Endothelial cell (in vitro differentiated cells): ENCODE measurements at regions not wholly inside any gene's neighbourhood (a gene's known extent, or its start where the extent isn't known, plus 50 kb on each side); places are given as distances from the start of the nearest gene placed in this dataset.

Experiments used
- DNase-seq: peaks from one replicate; pipeline ENCODE4 v3.0.0; 2021; ENCODE audit warnings: low spot score
- H3K27ac Mint-ChIP-seq: one replicate; pipeline ENCODE4 v1.8.0; 2021; ENCODE audit warnings: mixed read lengths, inconsistent platforms; ENCODE audit not compliant: unreplicated experiment
- H3K27me3 Mint-ChIP-seq: one replicate; pipeline ENCODE4 v1.8.0; 2021; ENCODE audit warnings: mild to moderate bottlenecking, moderate library complexity, mixed read lengths, inconsistent platforms; ENCODE audit not compliant: unreplicated experiment
- H3K36me3 Mint-ChIP-seq: one replicate; pipeline ENCODE4 v1.8.0; 2021; ENCODE audit warnings: mild to moderate bottlenecking, low read depth, mixed read lengths, inconsistent platforms; ENCODE audit not compliant: unreplicated experiment
- H3K4me1 Mint-ChIP-seq: one replicate; pipeline ENCODE4 v1.8.0; 2021; ENCODE audit warnings: mild to moderate bottlenecking, mixed read lengths, inconsistent platforms; ENCODE audit not compliant: unreplicated experiment
- H3K4me3 Mint-ChIP-seq: one replicate; pipeline ENCODE4 v1.8.0; 2021; ENCODE audit warnings: mild to moderate bottlenecking, mixed read lengths, inconsistent platforms; ENCODE audit not compliant: unreplicated experiment
- H3K9me3 Mint-ChIP-seq: one replicate; pipeline ENCODE4 v1.8.0; 2021; ENCODE audit warnings: mixed read lengths, inconsistent platforms; ENCODE audit not compliant: unreplicated experiment
- TF ChIP-seq, protein P1 (sequence below): fragments of 200-600 bp; sonication (generic); IDR thresholded peaks from one replicate; pipeline ENCODE4 v1.5.0; 2021; ENCODE audit warnings: antibody characterized with exemption; ENCODE audit not compliant: unreplicated experiment

DNA sequence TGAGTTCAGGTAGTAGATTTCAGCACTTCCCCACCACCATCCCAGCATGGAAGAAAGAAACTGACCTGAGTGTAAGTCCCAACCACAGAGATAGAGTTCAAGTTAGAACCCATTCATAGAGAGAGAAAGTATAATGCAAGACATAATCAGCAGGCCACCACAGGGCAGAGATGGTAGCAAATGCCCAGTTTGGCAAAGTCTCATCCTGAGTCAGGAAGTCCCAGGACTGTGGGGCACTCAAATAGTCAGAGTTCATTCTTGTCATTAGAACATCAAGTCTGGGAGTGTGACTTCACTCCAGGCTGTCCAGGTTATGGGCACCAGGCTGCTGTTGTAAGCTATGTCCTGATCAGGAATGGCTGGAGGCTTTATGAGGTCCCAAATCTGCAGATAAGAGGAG, 72.0 kb upstream of the USP47 start:
- no peak for DNase-seq
- H3K27ac Mint-ChIP-seq = no peak overlapping the region
- no peaks in the 10 kb centered on the region for H3K4me1 Mint-ChIP-seq
- no peaks in the 10 kb centered on the region for H3K27me3 Mint-ChIP-seq
- no peak overlapping the region for H3K4me3 Mint-ChIP-seq
- H3K9me3 Mint-ChIP-seq = no peaks in the 10 kb centered on the region
- TF ChIP-seq, protein P1, sequence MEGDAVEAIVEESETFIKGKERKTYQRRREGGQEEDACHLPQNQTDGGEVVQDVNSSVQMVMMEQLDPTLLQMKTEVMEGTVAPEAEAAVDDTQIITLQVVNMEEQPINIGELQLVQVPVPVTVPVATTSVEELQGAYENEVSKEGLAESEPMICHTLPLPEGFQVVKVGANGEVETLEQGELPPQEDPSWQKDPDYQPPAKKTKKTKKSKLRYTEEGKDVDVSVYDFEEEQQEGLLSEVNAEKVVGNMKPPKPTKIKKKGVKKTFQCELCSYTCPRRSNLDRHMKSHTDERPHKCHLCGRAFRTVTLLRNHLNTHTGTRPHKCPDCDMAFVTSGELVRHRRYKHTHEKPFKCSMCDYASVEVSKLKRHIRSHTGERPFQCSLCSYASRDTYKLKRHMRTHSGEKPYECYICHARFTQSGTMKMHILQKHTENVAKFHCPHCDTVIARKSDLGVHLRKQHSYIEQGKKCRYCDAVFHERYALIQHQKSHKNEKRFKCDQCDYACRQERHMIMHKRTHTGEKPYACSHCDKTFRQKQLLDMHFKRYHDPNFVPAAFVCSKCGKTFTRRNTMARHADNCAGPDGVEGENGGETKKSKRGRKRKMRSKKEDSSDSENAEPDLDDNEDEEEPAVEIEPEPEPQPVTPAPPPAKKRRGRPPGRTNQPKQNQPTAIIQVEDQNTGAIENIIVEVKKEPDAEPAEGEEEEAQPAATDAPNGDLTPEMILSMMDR = no peak
- H3K36me3 Mint-ChIP-seq = no peaks in the 10 kb centered on the region

DNA sequence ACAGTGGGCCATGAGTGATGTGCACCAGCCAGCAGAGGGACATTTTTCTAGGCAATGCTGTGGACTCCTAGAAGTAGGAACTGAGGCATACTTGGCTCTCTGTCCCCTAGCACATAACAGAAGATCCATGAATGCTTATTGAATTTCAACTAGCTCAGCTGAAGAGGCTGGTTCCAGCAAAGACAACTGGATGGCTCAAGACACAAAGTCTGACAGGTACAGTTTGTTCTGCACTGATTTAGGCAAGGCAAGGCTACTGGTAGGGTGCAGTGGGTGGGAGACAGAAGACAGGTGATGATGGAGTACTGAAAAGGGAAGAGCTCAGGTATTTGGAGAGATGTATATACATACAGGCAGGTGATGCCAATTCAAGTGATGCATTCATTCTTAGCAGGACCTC, 72.4 kb upstream of the USP47 start:
- no peaks in the 10 kb centered on the region for H3K36me3 Mint-ChIP-seq
- no peak overlapping the region for H3K4me3 Mint-ChIP-seq
- TF ChIP-seq, protein P1 = no peak
- DNase-seq = no peak
- no peaks in the 10 kb centered on the region for H3K9me3 Mint-ChIP-seq
- H3K27me3 Mint-ChIP-seq = no peaks in the 10 kb centered on the region
- H3K4me1 Mint-ChIP-seq = no peaks in the 10 kb centered on the region
- no peak overlapping the region for H3K27ac Mint-ChIP-seq

DNA sequence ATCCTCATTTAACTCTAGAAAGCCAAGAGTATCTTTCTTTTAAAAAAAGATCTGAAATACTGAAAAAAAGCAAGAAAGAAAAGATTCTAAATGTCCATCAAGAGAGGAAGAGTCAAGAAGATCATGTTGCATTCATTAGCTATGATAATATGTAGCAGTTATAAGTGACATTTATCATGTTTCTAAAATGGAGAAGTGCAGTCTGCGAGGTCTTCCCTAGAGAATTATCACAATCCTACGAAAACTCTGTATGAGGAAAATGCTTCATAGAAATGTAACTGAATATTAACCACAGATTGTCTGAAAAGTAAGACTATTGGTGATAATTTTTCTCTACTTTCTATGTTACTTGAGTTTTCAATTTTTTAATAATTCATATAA, 77.4 kb upstream of the USP47 start:
- Mint-ChIP-seq H3K9me3 (no peaks in the 10 kb centered on the region), H3K27me3 (no peaks in the 10 kb centered on the region), H3K4me3 (no peak overlapping the region), H3K27ac (no peak overlapping the region), H3K4me1 (no peaks in the 10 kb centered on the region), H3K36me3 (no peaks in the 10 kb centered on the region)
- DNase-seq = no peak
- TF ChIP-seq, protein P1 = no peak

DNA sequence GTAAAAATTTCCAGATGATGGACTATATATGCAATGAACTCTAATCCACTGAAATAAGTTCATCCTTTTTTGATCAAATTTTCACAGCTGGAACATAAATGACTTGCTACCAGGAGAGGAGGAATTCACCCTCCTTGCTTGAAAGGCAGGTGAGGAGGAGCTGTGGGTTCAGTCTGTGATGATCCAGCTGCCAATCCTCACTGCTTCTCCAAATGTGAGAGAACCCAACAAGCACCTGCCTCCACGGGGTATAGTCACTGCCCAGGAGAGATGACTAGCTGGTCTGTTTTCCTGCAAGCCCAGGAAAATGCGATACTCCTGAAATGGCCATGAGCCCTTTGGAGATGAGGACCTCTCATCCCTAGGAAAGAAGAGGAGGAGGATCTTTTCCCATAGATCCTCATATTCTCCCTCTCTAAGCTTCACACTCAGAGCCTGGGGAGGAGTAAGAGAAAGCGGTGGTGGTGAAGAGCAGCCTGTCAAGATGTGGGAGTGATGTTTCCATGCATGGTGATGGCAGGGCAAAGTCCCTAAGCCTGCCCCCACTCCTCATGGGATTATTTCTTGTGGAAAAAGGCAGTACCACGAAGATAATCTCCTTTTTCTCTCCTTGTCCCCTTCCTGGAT, 77.9 kb upstream of the USP47 start:
- H3K36me3 Mint-ChIP-seq = no peaks in the 10 kb centered on the region
- TF ChIP-seq, protein P1 = no peak
- H3K27ac Mint-ChIP-seq = no peak overlapping the region
- no peaks in the 10 kb centered on the region for H3K27me3 Mint-ChIP-seq
- H3K4me1 Mint-ChIP-seq = no peaks in the 10 kb centered on the region
- H3K4me3 Mint-ChIP-seq = no peak overlapping the region
- H3K9me3 Mint-ChIP-seq = no peaks in the 10 kb centered on the region
- DNase-seq = no peak

DNA sequence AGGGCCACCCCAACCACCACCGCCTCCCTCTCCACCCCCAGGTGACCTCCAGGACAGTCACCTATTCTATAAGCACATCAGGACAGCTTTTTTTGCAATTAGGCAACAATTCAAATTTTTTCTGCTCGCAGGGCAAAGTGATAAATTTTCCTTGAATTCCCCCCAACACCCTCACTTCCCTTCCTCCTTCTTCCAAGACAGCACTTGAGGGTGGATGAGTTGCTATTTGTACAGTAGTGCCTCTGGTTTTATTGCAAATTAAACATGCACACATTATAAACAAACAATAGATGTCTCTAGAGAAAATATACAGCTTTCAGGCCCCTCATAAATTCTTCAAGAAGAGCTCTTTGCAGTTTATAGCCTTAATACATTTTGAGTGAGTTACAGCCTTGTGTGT, 80.9 kb upstream of the USP47 start:
- Mint-ChIP-seq H3K9me3 (no peaks in the 10 kb centered on the region), H3K27ac (no peak overlapping the region), H3K36me3 (no peaks in the 10 kb centered on the region), H3K4me3 (no peak overlapping the region), H3K4me1 (no peaks in the 10 kb centered on the region), H3K27me3 (no peaks in the 10 kb centered on the region)
- TF ChIP-seq, protein P1 = no peak
- DNase-seq = no peak
